ENCODE measurements at regions not wholly inside any gene's neighbourhood (a gene's known extent, or its start where the extent isn't known, plus 50 kb on each side); places are given as distances from the start of the nearest gene placed in this dataset.

- Mint-ChIP-seq H3K27me3 (ENCODE audit: insufficient read depth) (no peaks in the 10 kb centered on the region), H3K9me3 (peaks cover 9% of the 10 kb centered on the region)
Measured at GRCh38 chr4:171441300-171441941, 371.8 kb upstream of the GALNTL6 start.

DNA sequence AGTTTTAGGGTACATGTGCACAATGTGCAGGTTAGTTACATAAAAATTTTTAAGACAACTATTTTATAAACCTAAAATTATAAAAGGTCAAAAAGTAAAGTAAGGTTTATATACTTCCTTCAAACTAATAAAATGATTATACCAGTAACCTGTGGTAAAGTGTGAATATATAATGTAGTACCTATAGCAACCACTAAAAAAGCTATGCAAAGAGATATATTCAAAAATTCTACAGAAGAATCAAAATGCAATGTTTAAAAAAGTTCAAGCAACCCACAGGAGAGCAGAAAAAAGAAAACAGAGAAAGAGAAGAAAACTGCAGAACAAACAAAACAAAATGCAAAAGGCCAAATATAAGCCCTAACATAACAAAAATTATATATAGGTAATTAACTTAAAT lies 379.5 kb upstream of the GALNTL6 start:
- Mint-ChIP-seq H3K36me3 (ENCODE audit: low read depth) (no peaks in the 10 kb centered on the region), H3K4me3 (no peak overlapping the region), H3K27ac (no peak overlapping the region), H3K9me3 (peaks cover 19% of the 10 kb centered on the region), H3K27me3 (ENCODE audit: insufficient read depth) (no peaks in the 10 kb centered on the region), H3K4me1 (ENCODE audit: low read depth) (no peaks in the 10 kb centered on the region)
- no peak for TF ChIP-seq CTCF (IDR thresholded peaks at IDR 0.05)
- no peak for DNase-seq

More at GRCh38 chr4:171441300-171441941, 371.8 kb upstream of the GALNTL6 start:
- DNase-seq = no peak
- H3K4me3 Mint-ChIP-seq = no peak overlapping the region
- no peak overlapping the region for H3K27ac Mint-ChIP-seq
- no peak for TF ChIP-seq CTCF (IDR thresholded peaks at IDR 0.05)
- no peaks in the 10 kb centered on the region for H3K36me3 Mint-ChIP-seq (ENCODE audit: low read depth)
- H3K4me1 Mint-ChIP-seq (ENCODE audit: low read depth) = no peaks in the 10 kb centered on the region

DNA sequence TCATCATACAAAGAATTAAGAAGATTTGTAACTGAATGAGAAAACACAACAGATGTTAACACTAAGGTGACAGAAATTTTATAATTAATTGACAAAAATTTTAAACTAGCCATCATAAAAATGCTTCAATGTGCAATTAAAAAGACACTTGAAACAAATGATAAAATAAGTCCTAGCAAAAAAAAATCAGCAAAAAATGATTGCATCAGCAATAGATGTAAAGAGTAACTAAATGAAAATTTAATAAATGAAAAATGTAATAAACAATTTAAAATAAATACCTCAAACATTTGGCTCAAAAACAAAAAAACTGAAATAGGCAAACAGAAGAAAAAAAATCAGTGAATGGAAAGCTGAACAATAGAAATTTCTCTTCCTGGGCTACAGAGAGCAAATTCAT lies 380.7 kb upstream of the GALNTL6 start:
- no peak for DNase-seq
- Mint-ChIP-seq H3K36me3 (ENCODE audit: low read depth) (no peaks in the 10 kb centered on the region), H3K4me3 (no peak overlapping the region), H3K27ac (no peak overlapping the region), H3K27me3 (ENCODE audit: insufficient read depth) (no peaks in the 10 kb centered on the region), H3K9me3 (peaks cover 24% of the 10 kb centered on the region), H3K4me1 (ENCODE audit: low read depth) (no peaks in the 10 kb centered on the region)
- no peak for TF ChIP-seq CTCF (IDR thresholded peaks at IDR 0.05)

DNA sequence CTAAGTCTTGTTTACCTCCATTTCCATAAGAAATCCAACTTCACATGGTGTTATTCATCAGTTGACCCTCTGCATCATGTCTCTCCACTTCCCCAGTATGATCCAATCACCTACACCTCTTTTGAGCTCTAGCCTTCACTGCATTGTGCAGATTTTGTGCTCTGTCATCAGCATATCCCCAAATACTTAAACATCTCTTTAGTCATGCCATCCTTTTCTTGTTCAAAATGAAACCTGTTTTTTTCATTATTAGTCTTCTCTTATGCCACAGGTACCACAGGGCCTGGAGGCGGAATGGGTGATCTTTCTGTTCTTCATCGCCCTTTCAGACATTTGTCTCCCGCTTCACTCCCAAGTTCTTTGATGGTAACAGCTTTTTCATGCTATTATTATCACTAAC lies 382.7 kb upstream of the GALNTL6 start:
- Mint-ChIP-seq H3K4me3 (no peak overlapping the region), H3K27ac (no peak overlapping the region)

GRCh38 chr4:171397175-171397574 lies 416.0 kb upstream of the GALNTL6 start:
- Mint-ChIP-seq H3K27me3 (ENCODE audit: insufficient read depth) (no peaks in the 10 kb centered on the region), H3K27ac (no peak overlapping the region), H3K4me3 (no peak overlapping the region), H3K9me3 (peaks cover 38% of the 10 kb centered on the region), H3K4me1 (ENCODE audit: low read depth) (no peaks in the 10 kb centered on the region), H3K36me3 (ENCODE audit: low read depth) (no peaks in the 10 kb centered on the region)
- no peak for DNase-seq
- TF ChIP-seq CTCF (IDR thresholded peaks at IDR 0.05) = no peak

More for the DNA sequence above, 382.7 kb upstream of the GALNTL6 start:
- Mint-ChIP-seq H3K27me3 (ENCODE audit: insufficient read depth) (no peaks in the 10 kb centered on the region), H3K4me1 (ENCODE audit: low read depth) (no peaks in the 10 kb centered on the region), H3K36me3 (ENCODE audit: low read depth) (no peaks in the 10 kb centered on the region), H3K9me3 (peaks cover 29% of the 10 kb centered on the region)
- no peak for TF ChIP-seq CTCF (IDR thresholded peaks at IDR 0.05)
- no peak for DNase-seq

All from HFFc6 (cell line).